HEK293 (cell line): ENCODE measurements at regions not wholly inside any gene's neighbourhood (a gene's known extent, or its start where the extent isn't known, plus 50 kb on each side); places are given as distances from the start of the nearest gene placed in this dataset.
A peak's percentile ranks its signal among the peaks of the same experiment; 100 is the strongest.

ENCODE experiments used
- CTCF ChIA-PET: fragments of 350-600 bp; formaldehyde crosslinking; extraction: SDS; loops from one replicate; lab custom pipeline; 2021; ENCODE audit warnings: antibody characterized with exemption; lab: Yijun Ruan, JAX
- POLR2A ChIA-PET: fragments of 300-600 bp; formaldehyde crosslinking; extraction: SDS; loops from one replicate; lab custom pipeline; 2020; ENCODE audit warnings: antibody characterized with exemption, inconsistent platforms; lab: Yijun Ruan, JAX
- H3K27ac ChIP-seq: fragments of 200-500 bp; sonication (Bioruptor generic); 2 replicates; pipeline ENCODE4 v1.5.1; 2014; ENCODE audit warnings: low read depth, low read length, control low read depth, inconsistent platforms; ENCODE audit errors: extremely low read depth
- H3K36me3 ChIP-seq, 2 experiments: fragments of 200-500 bp in 1 of 2; sonication (Bioruptor generic) in 1 of 2; 1 replicate in 1 of 2; 2 replicates in 1 of 2; pipeline ENCODE4 v1.5.1; 2014 to 2017; ENCODE audit warnings: inconsistent platforms in 2 of 2, low read length in 2 of 2; ENCODE audit not compliant: control insufficient read depth in 2 of 2, insufficient read depth in 1 of 2
- H3K4me1 ChIP-seq: fragments of 200-500 bp; sonication (Bioruptor generic); 2 replicates; pipeline ENCODE4 v1.5.1; 2014; ENCODE audit warnings: mild to moderate bottlenecking, low read length, inconsistent platforms; ENCODE audit not compliant: control insufficient read depth, insufficient read depth
- H3K4me3 ChIP-seq: 2 replicates; pipeline ENCODE4 v1.5.1; 2011; ENCODE audit warnings: low read depth, mild to moderate bottlenecking, control low read depth, low read length, moderate library complexity
- H3K9me3 ChIP-seq: fragments of 200-500 bp; sonication (Bioruptor generic); 2 replicates; pipeline ENCODE4 v1.5.1; 2014; ENCODE audit warnings: low read depth, low read length, inconsistent platforms; ENCODE audit not compliant: control insufficient read depth, insufficient read depth
- GFI1B ChIP-seq: fragments of 450-650 bp; formaldehyde crosslinking; IDR thresholded peaks from 2 replicates; pipeline ENCODE4 v1.5.1; 2016; ENCODE audit warnings: missing biosample characterization, missing genetic modification characterization
- GLIS1 ChIP-seq: fragments of 450-650 bp; formaldehyde crosslinking; IDR thresholded peaks from 2 replicates; pipeline ENCODE4 v1.5.1; 2016; ENCODE audit warnings: missing biosample characterization, missing genetic modification characterization
- GLIS2 ChIP-seq: fragments of 450-650 bp; formaldehyde crosslinking; IDR thresholded peaks from 2 replicates; pipeline ENCODE4 v1.5.1; 2016; ENCODE audit warnings: missing biosample characterization, missing genetic modification characterization
- PRDM2 ChIP-seq: fragments of 450-650 bp; formaldehyde crosslinking; IDR thresholded peaks from 2 replicates; pipeline ENCODE4 v1.5.1; 2016; ENCODE audit warnings: missing biosample characterization, missing genetic modification characterization, borderline replicate concordance
- RBAK ChIP-seq: fragments of 450-650 bp; formaldehyde crosslinking; IDR thresholded peaks from 2 replicates; pipeline ENCODE4 v1.5.1; 2016; ENCODE audit warnings: missing biosample characterization, missing genetic modification characterization
- REPIN1 ChIP-seq: fragments of 450-650 bp; formaldehyde crosslinking; IDR thresholded peaks from 2 replicates; pipeline ENCODE4 v1.5.1; 2017; ENCODE audit warnings: missing biosample characterization, missing genetic modification characterization, low read depth
- SCRT2 ChIP-seq: fragments of 450-650 bp; formaldehyde crosslinking; IDR thresholded peaks from 2 replicates; pipeline ENCODE4 v1.5.1; 2016; ENCODE audit warnings: missing biosample characterization, missing genetic modification characterization
- SP2 ChIP-seq: fragments of 450-650 bp; formaldehyde crosslinking; IDR thresholded peaks from 2 replicates; pipeline ENCODE4 v1.5.1; 2016; ENCODE audit warnings: missing biosample characterization, missing genetic modification characterization
- YY1 ChIP-seq: fragments of 450-650 bp; formaldehyde crosslinking; IDR thresholded peaks from 2 replicates; pipeline ENCODE4 v1.5.1; 2018; ENCODE audit warnings: missing biosample characterization, missing genetic modification characterization
- ZBTB21 ChIP-seq: fragments of 450-650 bp; formaldehyde crosslinking; IDR thresholded peaks from 2 replicates; pipeline ENCODE4 v1.5.1; 2017; ENCODE audit warnings: missing biosample characterization, missing genetic modification characterization
- ZIC2 ChIP-seq: fragments of 450-650 bp; formaldehyde crosslinking; IDR thresholded peaks from 2 replicates; pipeline ENCODE4 v1.5.1; 2016; ENCODE audit warnings: missing biosample characterization, missing genetic modification characterization
- ZNF114 ChIP-seq: fragments of 450-650 bp; formaldehyde crosslinking; IDR thresholded peaks from 2 replicates; pipeline ENCODE4 v1.5.0; 2017; ENCODE audit warnings: missing biosample characterization, missing genetic modification characterization
- ZNF132 ChIP-seq: fragments of 450-650 bp; formaldehyde crosslinking; IDR thresholded peaks from 2 replicates; pipeline ENCODE4 v1.5.1; 2017; ENCODE audit warnings: missing biosample characterization, missing genetic modification characterization, borderline replicate concordance
- ZNF366 ChIP-seq: fragments of 450-650 bp; formaldehyde crosslinking; conservative IDR thresholded peaks from 2 replicates; pipeline ENCODE4 v1.5.1; 2016; ENCODE audit warnings: missing biosample characterization, missing genetic modification characterization
- ZNF423 ChIP-seq: fragments of 450-650 bp; formaldehyde crosslinking; IDR thresholded peaks from 2 replicates; pipeline ENCODE4 v1.5.1; 2016; ENCODE audit warnings: missing biosample characterization, missing genetic modification characterization
- ZNF621 ChIP-seq: fragments of 450-650 bp; formaldehyde crosslinking; IDR thresholded peaks from 2 replicates; pipeline ENCODE4 v1.5.1; 2017; ENCODE audit warnings: missing biosample characterization, missing genetic modification characterization
- ZNF654 ChIP-seq: fragments of 450-650 bp; formaldehyde crosslinking; IDR thresholded peaks from 2 replicates; pipeline ENCODE4 v1.5.1; 2016; ENCODE audit warnings: low read depth, missing biosample characterization, missing genetic modification characterization
- ZNF830 ChIP-seq: fragments of 450-650 bp; IDR thresholded peaks from 2 replicates; pipeline ENCODE4 v1.5.0; 2018; ENCODE audit warnings: missing biosample characterization, missing genetic modification characterization, low read depth, mild to moderate bottlenecking, moderate library complexity
- ZNF843 ChIP-seq: fragments of 450-650 bp; formaldehyde crosslinking; IDR thresholded peaks from 2 replicates; pipeline ENCODE4 v1.5.1; 2016; ENCODE audit warnings: missing biosample characterization, missing genetic modification characterization
- ZSCAN16 ChIP-seq: fragments of 450-650 bp; formaldehyde crosslinking; IDR thresholded peaks from 2 replicates; pipeline ENCODE4 v1.5.1; 2016; ENCODE audit warnings: missing biosample characterization, missing genetic modification characterization
- ZSCAN23 ChIP-seq: fragments of 450-650 bp; formaldehyde crosslinking; IDR thresholded peaks from 2 replicates; pipeline ENCODE4 v1.5.1; 2016; ENCODE audit warnings: missing biosample characterization, missing genetic modification characterization

- CTCF ChIA-PET = interaction anchor here (0.5 to 1.9 kb wide), 14 partner anchors 9 to 666 kb away, joined by 3 to 20 read pairs (median 5); no protein-coding TSS in a partner anchor
- Histone ChIP-seq H3K27ac (no peak overlapping the region), H3K36me3 (no peaks in the 10 kb centered on the region), H3K4me3 (no peak overlapping the region), H3K4me1 (no peaks in the 10 kb centered on the region)
- POLR2A ChIA-PET = no interaction called here
- TF ChIP-seq ZNF654 (tag by site-specific recombination) = peak; percentile 60
- 0 out of 2 replicates have a peak, but pooled peaks have one; percentile 11 for TF ChIP-seq ZIC2 (tag by site-specific recombination)
- peak; percentile 76 for TF ChIP-seq GLIS2 (tag by site-specific recombination)
- no peak for TF ChIP-seq RBAK (tag by site-specific recombination)
- TF ChIP-seq ZNF621 (tag by site-specific recombination) = no peak
- no peak for TF ChIP-seq ZNF114
- TF ChIP-seq GLIS1 (tag by site-specific recombination) = peak; percentile 43; the same call in 1 of the 2 replicates
- TF ChIP-seq ZSCAN16 (tag by site-specific recombination) = no peak
- no peak for TF ChIP-seq ZBTB21 (tag by site-specific recombination)
- no peak for TF ChIP-seq ZNF843 (tag by site-specific recombination)
- no peak for TF ChIP-seq ZNF366 (tag by site-specific recombination)
- TF ChIP-seq ZNF132 = no peak
- no peak for TF ChIP-seq ZSCAN23 (tag by site-specific recombination)
- TF ChIP-seq SCRT2 (tag by site-specific recombination) = no peak
- no peak for TF ChIP-seq YY1 (tag by site-specific recombination)
- TF ChIP-seq REPIN1 (tag by site-specific recombination) = no peak
- no peak for TF ChIP-seq SP2 (tag by site-specific recombination)
- TF ChIP-seq ZNF830 (tag by site-specific recombination) = no peak
- TF ChIP-seq, all 188 proteins: peak for 4
- H3K9me3 ChIP-seq = no peaks in the 10 kb centered on the region
Measured at GRCh38 chr3:157865352-157866000, 240.7 kb downstream of the SHOX2 start.

GRCh38 chr3:157861076-157861765 is 245.0 kb downstream of the SHOX2 start:
- Histone ChIP-seq H3K36me3 (no peaks in the 10 kb centered on the region), H3K4me1 (0 out of 2 replicates have a peak, but pooled peaks cover 3% of the 10 kb centered on the region), H3K9me3 (no peaks in the 10 kb centered on the region), H3K27ac (no peak overlapping the region), H3K4me3 (no peak overlapping the region)
- no peak for TF ChIP-seq PRDM2 (tag by site-specific recombination)
- TF ChIP-seq ZNF423 = no peak
- no peak for TF ChIP-seq GFI1B (tag by site-specific recombination)
- ChIA-PET CTCF (interaction anchor here (0.7 to 1.2 kb wide), 2 partner anchors 52 to 227 kb away, joined by 4 to 5 read pairs; no protein-coding TSS in a partner anchor), POLR2A (no interaction called here)
